ENCODE measurements at regions not wholly inside any gene's neighbourhood (a gene's known extent, or its start where the extent isn't known, plus 50 kb on each side); places are given as distances from the start of the nearest gene placed in this dataset.

GRCh38 chr10:33883881-33884280 lies 549.4 kb upstream of the NRP1 start:
- TF ChIP-seq POLR2AphosphoS5 (IDR thresholded peaks at IDR 0.05; ENCODE audit: low read depth, low read length) = no peak
- TF ChIP-seq POLR2A (IDR thresholded peaks at IDR 0.05; ENCODE audit: low read depth, low read length) = no peak
- TF ChIP-seq TAF1 (IDR thresholded peaks at IDR 0.05; ENCODE audit: low read depth, low read length) = no peak
- no peak for TF ChIP-seq SPI1 (IDR thresholded peaks at IDR 0.05; ENCODE audit: low read depth, low read length)

Measured in GM12891 (cell line).